ENCODE measurements at regions not wholly inside any gene's neighbourhood (a gene's known extent, or its start where the extent isn't known, plus 50 kb on each side); places are given as distances from the start of the nearest gene placed in this dataset.
A peak's percentile ranks its signal among the peaks of the same experiment; 100 is the strongest.

- no peak for DNase-seq (ENCODE audit: low spot score)
Measured at GRCh38 chrY:17233435-17234109, 646.4 kb downstream of the CDY2B start.

DNA sequence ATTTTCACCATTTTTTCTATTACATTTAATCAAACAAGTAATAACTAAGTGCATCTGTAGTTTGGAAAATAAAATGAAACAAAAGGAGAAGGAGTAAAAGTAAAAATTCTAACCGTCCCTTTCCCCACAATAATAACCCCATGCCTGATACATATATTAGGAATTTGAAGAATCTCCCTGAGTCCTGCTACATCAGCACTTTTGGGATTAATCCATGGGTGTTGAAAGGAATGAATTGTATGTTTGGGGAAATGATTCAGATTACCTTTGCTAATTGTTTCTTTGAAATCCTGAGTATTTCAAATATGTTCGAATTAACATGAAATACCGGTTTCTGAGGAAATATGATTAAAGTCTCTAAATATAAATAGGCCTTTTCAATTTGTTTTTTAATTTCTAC is 648.0 kb downstream of the CDY2B start:
- DNase-seq (ENCODE audit: low spot score): no peak

GRCh38 chrY:17223502-17223901 is 656.5 kb downstream of the CDY2B start:
- DNase-seq (ENCODE audit: low spot score): no peak

DNA sequence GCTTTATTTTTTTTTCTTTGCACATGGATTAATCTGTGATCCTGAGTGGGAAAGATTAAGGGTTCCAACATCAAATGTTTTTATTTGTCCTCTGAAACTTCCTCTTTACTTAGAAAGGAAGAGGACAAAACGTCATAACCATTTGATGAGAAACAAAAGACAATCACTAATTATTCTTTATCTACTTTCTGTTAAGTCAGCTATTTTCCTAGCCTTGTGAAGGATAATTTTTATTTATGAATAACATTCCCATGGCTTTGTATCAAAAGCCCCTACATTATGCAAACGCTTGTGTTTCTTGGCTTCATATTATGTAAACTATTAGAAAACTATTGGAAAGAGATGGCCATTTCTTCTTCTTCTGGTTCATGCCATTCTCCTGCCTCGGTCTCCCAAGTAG is 677.6 kb downstream of the CDY2B start:
- DNase-seq (ENCODE audit: low spot score): no peak

- no peak for DNase-seq (ENCODE audit: low spot score)
Measured at GRCh38 chrY:17184299-17184698, 695.7 kb downstream of the CDY2B start.

DNA sequence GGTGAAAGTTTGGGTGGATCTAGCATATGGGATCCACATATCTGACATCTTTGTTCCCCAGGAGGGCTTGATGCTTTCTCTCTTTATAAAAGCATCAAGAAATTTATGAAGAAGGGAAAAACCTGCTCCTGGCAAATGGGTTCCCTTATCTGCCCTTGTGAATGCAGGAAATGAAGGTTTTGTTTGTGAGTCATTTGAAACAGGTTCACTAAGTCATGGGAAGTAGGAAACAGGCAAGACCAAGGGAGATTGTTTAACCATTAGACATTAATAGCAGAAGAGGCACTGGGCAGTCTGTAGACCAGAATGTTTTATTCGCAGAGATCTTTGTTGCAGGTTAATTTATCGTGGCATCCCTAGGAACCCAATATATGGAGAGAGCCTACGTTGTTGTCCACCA is 713.1 kb downstream of the CDY2B start:
- DNase-seq (ENCODE audit: low spot score): no peak

GRCh38 chrY:17122166-17122565 is 757.9 kb downstream of the CDY2B start:
- peak; percentile 54 for DNase-seq (ENCODE audit: low spot score)

- DNase-seq (ENCODE audit: low spot score): no peak
Measured at GRCh38 chrY:17085303-17085702, 794.7 kb downstream of the CDY2B start.

- DNase-seq (ENCODE audit: low spot score): no peak
Measured at GRCh38 chrY:17079887-17080286, 800.1 kb downstream of the CDY2B start.

GRCh38 chrY:17067307-17067706 is 812.7 kb downstream of the CDY2B start:
- DNase-seq (ENCODE audit: low spot score): peak; percentile 71

DNA sequence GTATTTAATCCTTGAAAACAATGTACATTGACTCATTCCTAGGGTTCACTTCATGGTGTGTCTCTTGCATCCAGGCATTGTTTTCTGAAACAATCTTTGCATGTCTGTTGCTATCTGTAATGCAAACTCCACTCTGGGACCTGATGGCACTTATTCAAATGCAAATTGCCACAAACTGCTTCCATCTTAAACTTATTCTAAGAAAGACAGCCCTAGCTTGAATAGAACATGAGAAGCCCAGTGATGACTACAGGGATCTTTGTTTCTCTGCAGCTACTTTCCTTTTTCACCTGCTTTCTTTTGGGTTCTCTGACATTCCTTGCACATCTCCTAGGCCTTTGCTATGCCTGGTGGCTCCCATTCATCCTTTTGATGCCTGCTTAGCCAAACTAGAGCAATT is 827.0 kb downstream of the CDY2B start:
- DNase-seq (ENCODE audit: low spot score): no peak

DNA sequence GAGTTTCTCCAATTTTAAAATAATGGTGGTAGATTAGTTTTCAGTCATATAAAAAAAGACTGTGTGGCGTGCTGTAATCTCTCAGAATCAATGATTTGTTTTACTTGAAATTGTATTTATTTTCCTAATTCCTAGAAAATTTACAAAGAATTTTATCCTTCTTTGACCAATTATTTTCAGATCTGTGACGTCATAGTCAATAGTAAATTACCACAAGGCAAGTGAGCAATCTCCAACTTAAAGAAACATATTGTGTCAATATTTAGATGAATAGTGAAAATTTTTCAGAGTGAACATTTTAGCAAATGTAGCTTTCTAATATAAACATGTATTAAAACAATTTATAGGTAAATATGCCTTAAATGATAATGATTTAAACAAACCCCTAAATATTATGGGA is 829.6 kb downstream of the CDY2B start:
- DNase-seq (ENCODE audit: low spot score): no peak

DNA sequence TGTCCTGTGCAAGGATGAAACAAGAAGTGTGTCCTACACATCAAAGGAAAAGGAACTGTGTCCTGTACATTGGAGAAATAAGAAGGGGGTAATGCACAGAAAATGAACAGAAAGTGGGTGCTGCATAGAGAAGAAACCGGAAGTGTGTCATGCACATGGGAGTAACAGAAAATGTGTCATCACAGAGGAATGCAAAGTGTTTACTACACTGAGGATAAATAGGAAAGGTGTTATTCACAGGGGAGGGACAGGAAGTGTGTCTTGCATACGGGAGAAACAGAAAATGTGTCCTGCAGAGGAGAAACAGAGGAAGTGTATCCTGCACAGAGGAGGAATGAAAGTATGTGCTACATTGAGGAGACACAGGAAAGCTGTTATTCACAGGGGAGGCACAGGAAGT is 834.9 kb downstream of the CDY2B start:
- DNase-seq (ENCODE audit: low spot score): no peak

GRCh38 chrY:17044723-17045122 is 835.3 kb downstream of the CDY2B start:
- no peak for DNase-seq (ENCODE audit: low spot score)

DNA sequence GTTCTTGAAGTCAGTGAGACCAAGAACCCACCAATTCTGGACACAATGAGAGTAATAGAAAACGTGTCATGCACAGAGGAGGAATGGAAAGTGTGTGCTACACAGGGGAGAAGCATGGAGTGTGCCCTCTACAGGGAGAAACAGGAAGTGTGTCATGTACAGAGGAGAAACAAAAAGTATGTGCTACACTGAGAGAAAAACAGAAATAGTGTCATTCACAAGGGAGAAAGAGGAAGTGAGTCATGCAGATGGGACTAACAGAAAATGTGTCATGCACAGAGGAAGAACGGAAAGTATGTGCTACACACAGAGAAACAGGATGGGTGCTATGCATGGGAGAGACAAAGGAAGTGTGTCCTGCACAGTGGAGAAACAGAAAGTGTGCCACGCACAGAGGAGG is 835.7 kb downstream of the CDY2B start:
- DNase-seq (ENCODE audit: low spot score): no peak

GRCh38 chrY:17038439-17038838 is 841.6 kb downstream of the CDY2B start:
- no peak for DNase-seq (ENCODE audit: low spot score)

DNA sequence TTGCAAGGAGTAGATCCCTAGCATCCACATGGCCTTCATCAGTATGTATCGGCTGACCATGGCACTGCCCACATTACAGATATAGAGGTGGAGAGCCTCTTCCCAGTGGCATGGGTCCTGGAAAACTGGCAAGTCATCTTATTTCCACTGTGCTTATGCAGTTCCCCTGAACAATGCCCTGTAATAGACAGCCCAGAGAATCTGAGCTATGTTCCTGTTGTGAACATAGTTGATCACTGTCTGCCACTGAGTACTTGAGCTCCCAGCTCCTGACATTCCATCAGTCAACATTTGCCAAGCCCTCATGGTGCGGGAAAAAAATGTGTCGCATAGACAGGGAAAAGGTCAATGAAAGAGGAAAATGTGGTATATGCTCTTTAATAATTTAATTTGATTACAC is 861.9 kb downstream of the CDY2B start:
- no peak for DNase-seq (ENCODE audit: low spot score)

DNA sequence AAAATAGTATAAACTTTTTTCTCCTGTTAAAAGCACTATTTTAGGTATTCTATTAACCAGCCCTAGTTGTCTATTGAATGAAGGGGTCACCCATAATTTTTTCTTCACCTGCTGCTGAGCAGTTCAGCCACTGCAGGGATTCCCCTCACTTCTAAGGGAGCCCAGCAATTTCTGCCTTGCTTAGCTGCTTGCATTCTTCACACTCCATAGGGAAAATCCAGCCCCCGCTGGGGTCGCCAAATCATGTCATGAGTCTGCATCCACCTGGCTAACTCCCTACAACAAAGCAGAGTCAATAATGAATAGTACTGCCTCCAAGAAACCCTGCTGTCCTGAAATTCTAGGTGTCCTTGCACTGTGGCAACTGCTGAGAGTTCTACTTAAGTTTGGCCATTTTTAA is 886.5 kb downstream of the CDY2B start:
- no peak for DNase-seq (ENCODE audit: low spot score)

- DNase-seq (ENCODE audit: low spot score): no peak
Measured at GRCh38 chrY:16981776-16982175, 898.2 kb downstream of the CDY2B start.

DNA sequence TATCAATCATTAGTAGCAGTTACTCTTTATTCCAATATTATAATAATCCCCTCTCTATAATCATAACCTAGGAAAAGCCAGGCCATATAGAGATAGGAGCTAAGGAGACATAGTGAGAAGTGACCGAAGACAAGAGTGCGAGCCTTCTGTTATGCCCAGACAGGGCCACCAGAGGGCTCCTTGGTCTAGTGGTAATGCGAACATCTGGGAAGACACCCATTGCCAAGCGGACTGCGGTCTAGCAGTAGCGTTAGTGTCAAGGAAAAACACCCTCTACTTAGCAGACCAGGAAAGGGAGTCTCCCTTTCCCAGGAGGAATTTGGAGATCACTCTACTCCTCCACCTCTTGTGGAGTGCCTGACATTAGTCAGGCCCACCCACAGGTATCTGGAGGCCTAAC is 920.9 kb downstream of the CDY2B start:
- no peak for DNase-seq (ENCODE audit: low spot score)

- DNase-seq (ENCODE audit: low spot score): no peak
Measured at GRCh38 chrY:16947221-16947620, 932.8 kb downstream of the CDY2B start.

All from umbilical cord (tissue), 1 donor.